SK-N-MC (cell line): ENCODE measurements at regions not wholly inside any gene's neighbourhood (a gene's known extent, or its start where the extent isn't known, plus 50 kb on each side); places are given as distances from the start of the nearest gene placed in this dataset.

Experiments used
- EZH2 ChIP-seq: fragments of 200-600 bp; sonication (generic); IDR thresholded peaks from one replicate; pipeline ENCODE4 v1.6.1; 2017; ENCODE audit warnings: antibody characterized with exemption
- FOXP2 ChIP-seq: optimal IDR thresholded peaks from 2 replicates; pipeline ENCODE3; 2011; ENCODE audit warnings: mild to moderate bottlenecking, moderate library complexity; ENCODE audit not compliant: insufficient read depth; ENCODE audit errors: extremely low read length, control extremely low read depth
- POLR2AphosphoS5 ChIP-seq: IDR thresholded peaks from 2 replicates; pipeline ENCODE4 v1.6.1; 2012; ENCODE audit warnings: mild to moderate bottlenecking, low read depth, low read length, borderline replicate concordance

GRCh38 chr2:180240774-180241173 lies 233.7 kb upstream of the CWC22 start:
- TF ChIP-seq POLR2AphosphoS5 (no peak), EZH2 (no peak), FOXP2 (no peak)
